GM23248 (cell line): ENCODE measurements at regions not wholly inside any gene's neighbourhood (a gene's known extent, or its start where the extent isn't known, plus 50 kb on each side); places are given as distances from the start of the nearest gene placed in this dataset.

Experiments
- DNase-seq: peaks from one replicate; pipeline ENCODE4 v3.0.0-alpha.2; 2015
- H2AFZ ChIP-seq: fragments of 200-600 bp; sonication (generic); 2 replicates; pipeline ENCODE4 v1.6.1; 2016; ENCODE audit warnings: antibody characterized with exemption
- H3F3A ChIP-seq: fragments of 200-600 bp; sonication (generic); 2 replicates; pipeline ENCODE4 v1.6.1; 2016; ENCODE audit warnings: mild to moderate bottlenecking, antibody characterized with exemption, mixed run types; ENCODE audit not compliant: insufficient read depth
- H3K27ac ChIP-seq: fragments of 200-600 bp; sonication (generic); 2 replicates; pipeline ENCODE4 v1.5.1; 2016; ENCODE audit warnings: mild to moderate bottlenecking
- H3K27me3 ChIP-seq: fragments of 200-600 bp; sonication (generic); replicated peaks from 2 replicates; pipeline ENCODE4 v1.6.1; 2016; ENCODE audit warnings: mild to moderate bottlenecking; ENCODE audit not compliant: insufficient read depth
- H3K36me3 ChIP-seq: fragments of 200-600 bp; sonication (generic); 2 replicates; pipeline ENCODE4 v1.6.1; 2016; ENCODE audit warnings: low read depth, mild to moderate bottlenecking
- H3K4me1 ChIP-seq: fragments of 200-600 bp; sonication (generic); 2 replicates; pipeline ENCODE4 v1.6.1; 2016; ENCODE audit warnings: mild to moderate bottlenecking; ENCODE audit not compliant: insufficient read depth
- H3K4me2 ChIP-seq: fragments of 200-600 bp; sonication (generic); one replicate; pipeline ENCODE4 v1.6.1; 2016; ENCODE audit warnings: mild to moderate bottlenecking; ENCODE audit not compliant: unreplicated experiment
- H3K4me3 ChIP-seq: fragments of 200-600 bp; sonication (generic); 2 replicates; pipeline ENCODE4 v1.5.1; 2016; ENCODE audit warnings: mild to moderate bottlenecking
- H3K79me2 ChIP-seq: fragments of 200-600 bp; sonication (generic); 2 replicates; pipeline ENCODE4 v1.6.1; 2016; ENCODE audit warnings: mild to moderate bottlenecking; ENCODE audit not compliant: insufficient read depth
- H3K9ac ChIP-seq: fragments of 200-600 bp; sonication (generic); 2 replicates; pipeline ENCODE4 v1.6.1; 2016; ENCODE audit warnings: mild to moderate bottlenecking
- H3K9me2 ChIP-seq: fragments of 200-600 bp; sonication (generic); 2 replicates; pipeline ENCODE4 v1.6.1; 2016; ENCODE audit warnings: mixed run types, mild to moderate bottlenecking, moderate library complexity; ENCODE audit not compliant: insufficient read depth
- H3K9me3 ChIP-seq: fragments of 200-600 bp; sonication (generic); one replicate; pipeline ENCODE4 v1.6.1; 2017; ENCODE audit warnings: low read depth
- H4K20me1 ChIP-seq: fragments of 200-600 bp; sonication (generic); 2 replicates; pipeline ENCODE4 v1.6.0; 2016; ENCODE audit not compliant: insufficient read depth
- EZH2 ChIP-seq: fragments of 200-600 bp; sonication (generic); IDR thresholded peaks from 2 replicates; pipeline ENCODE4 v1.6.1; 2018; ENCODE audit warnings: antibody characterized with exemption, mild to moderate bottlenecking; ENCODE audit not compliant: insufficient read depth, poor library complexity, severe bottlenecking
- EZH2phosphoT487 ChIP-seq: fragments of 200-600 bp; sonication (generic); IDR thresholded peaks from 2 replicates; pipeline ENCODE4 v1.6.1; 2018; ENCODE audit warnings: antibody characterized with exemption, moderate library complexity, mild to moderate bottlenecking, low read depth; ENCODE audit not compliant: insufficient read depth
- WGBS, 2 experiments: methylation state at CpG; one replicate each; pipeline ENCODE4 v1.1.6; 2015 to 2017; ENCODE audit warnings: low lambda C conversion rate in 2 of 2, low coverage in 1 of 2; ENCODE audit errors: missing lambda C conversion rate in 2 of 2; 5-methylcytosine and 5-hydroxymethylcytosine counted together
- in situ Hi-C: fragments of 300-500 bp; cut with MboI; formaldehyde crosslinking; loops from 2 replicates; pipeline ENCODE4 v1.15.0; 2020

GRCh38 chr14:94864387-94865195, 94.7 kb upstream of the GSC start:
- H3K27me3 ChIP-seq: 0 out of 2 replicates have a peak, but pooled peaks cover 3% of the 10 kb centered on the region
- H3F3A ChIP-seq: no peaks in the 10 kb centered on the region
- DNase-seq: peak; percentile 26
- WGBS, 2 experiments: 21 to 29% methylated on average over 38 to 39 of the region's 45 CpGs
- H3K27ac ChIP-seq: no peak overlapping the region
- no peaks in the 10 kb centered on the region for H3K36me3 ChIP-seq
- H4K20me1 ChIP-seq: no peaks in the 10 kb centered on the region
- no peak overlapping the region for H3K4me2 ChIP-seq
- TF ChIP-seq EZH2 (no peak), EZH2phosphoT487 (no peak)
- no peaks in the 10 kb centered on the region for H3K9me3 ChIP-seq
- H3K79me2 ChIP-seq: no peaks in the 10 kb centered on the region
- no peak overlapping the region for H2AFZ ChIP-seq
- in situ Hi-C loops: no loop called here
- no peaks in the 10 kb centered on the region for H3K9me2 ChIP-seq
- H3K4me3 ChIP-seq: no peak overlapping the region
- no peaks in the 10 kb centered on the region for H3K4me1 ChIP-seq
- H3K9ac ChIP-seq: no peak overlapping the region

GRCh38 chr14:94863366-94863765, 93.5 kb upstream of the GSC start:
- Histone ChIP-seq H3K4me1 (no peaks in the 10 kb centered on the region), H3K27me3 (0 out of 2 replicates have a peak, but pooled peaks cover 3% of the 10 kb centered on the region), H3K9me2 (no peaks in the 10 kb centered on the region), H3K27ac (no peak overlapping the region), H3K4me3 (no peak overlapping the region), H3K9ac (no peak overlapping the region), H4K20me1 (no peaks in the 10 kb centered on the region), H3K36me3 (no peaks in the 10 kb centered on the region), H3K4me2 (no peak overlapping the region), H3F3A (no peaks in the 10 kb centered on the region), H3K9me3 (no peaks in the 10 kb centered on the region), H3K79me2 (no peaks in the 10 kb centered on the region), H2AFZ (no peak overlapping the region)
- DNase-seq: no peak
- in situ Hi-C loops: no loop called here
- TF ChIP-seq EZH2: no peak
- no peak for TF ChIP-seq EZH2phosphoT487
- 72 to 79% methylated on average over 5 of the region's 5 CpGs for WGBS, 2 experiments

- no peak overlapping the region for H3K9ac ChIP-seq
- 0 to 2% methylated on average over 5 of the region's 5 CpGs for WGBS, 2 experiments
Measured at GRCh38 chr14:94857950-94858349, 88.0 kb upstream of the GSC start.

GRCh38 chr14:94853920-94854319, 84.0 kb upstream of the GSC start:
- Histone ChIP-seq H3K9me2 (no peaks in the 10 kb centered on the region), H3K36me3 (no peaks in the 10 kb centered on the region), H3K27ac (no peak overlapping the region), H3K9me3 (no peaks in the 10 kb centered on the region), H3K79me2 (no peaks in the 10 kb centered on the region), H4K20me1 (no peaks in the 10 kb centered on the region), H3K4me2 (no peak overlapping the region), H2AFZ (no peak overlapping the region), H3K27me3 (no peaks in the 10 kb centered on the region), H3K4me3 (no peak overlapping the region), H3K9ac (no peak overlapping the region), H3F3A (no peaks in the 10 kb centered on the region), H3K4me1 (no peaks in the 10 kb centered on the region)
- DNase-seq: no peak
- in situ Hi-C loops: no loop called here
- no peak for TF ChIP-seq EZH2phosphoT487
- no peak for TF ChIP-seq EZH2
- 30 to 36% methylated on average over 3 of the region's 3 CpGs for WGBS, 2 experiments

More at GRCh38 chr14:94857950-94858349, 88.0 kb upstream of the GSC start:
- TF ChIP-seq EZH2 (no peak), EZH2phosphoT487 (no peak)
- Histone ChIP-seq H3K79me2 (no peaks in the 10 kb centered on the region), H3K4me2 (no peak overlapping the region), H3K27me3 (no peaks in the 10 kb centered on the region), H3K36me3 (no peaks in the 10 kb centered on the region), H3K27ac (no peak overlapping the region), H3K9me2 (no peaks in the 10 kb centered on the region), H4K20me1 (no peaks in the 10 kb centered on the region), H2AFZ (no peak overlapping the region), H3K4me1 (no peaks in the 10 kb centered on the region), H3K4me3 (no peak overlapping the region), H3K9me3 (no peaks in the 10 kb centered on the region), H3F3A (no peaks in the 10 kb centered on the region)
- in situ Hi-C loops: no loop called here
- DNase-seq: no peak
